ENCODE measurements at regions not wholly inside any gene's neighbourhood (a gene's known extent, or its start where the extent isn't known, plus 50 kb on each side); places are given as distances from the start of the nearest gene placed in this dataset.

GRCh38 chr2:234669001-234669400, 172.1 kb upstream of the ARL4C start:
- Histone ChIP-seq H3K4me1 (ENCODE audit: control insufficient read depth, insufficient read depth, low read length) (no peaks in the 10 kb centered on the region), H3K27ac (ENCODE audit: low read length) (no peak overlapping the region), H3K9ac (ENCODE audit: low read length in 2 of 2) (no peak overlapping the region), H3K4me3 (ENCODE audit: low read length in 2 of 2) (no peak overlapping the region), H3K27me3 (ENCODE audit: control insufficient read depth in 1 of 2, insufficient read depth in 2 of 2, low read length in 2 of 2) (no peaks in the 10 kb centered on the region), H3K36me3 (ENCODE audit: control insufficient read depth in 2 of 2, insufficient read depth in 2 of 2, low read length in 2 of 2) (no peaks in the 10 kb centered on the region), H3K9me3 (ENCODE audit: control insufficient read depth in 2 of 2, low read length in 2 of 2) (peaks cover 3 to 4% of the 10 kb centered on the region in 2 donors)

- Histone ChIP-seq H3K27ac (ENCODE audit: low read length) (no peak overlapping the region), H3K27me3 (ENCODE audit: control insufficient read depth in 1 of 2, insufficient read depth in 2 of 2, low read length in 2 of 2) (no peaks in the 10 kb centered on the region), H3K9me3 (ENCODE audit: control insufficient read depth in 2 of 2, low read length in 2 of 2) (peaks cover 0 to 4% of the 10 kb centered on the region in 2 donors)
Observed at GRCh38 chr2:234666911-234667310, 170.0 kb upstream of the ARL4C start.

DNA sequence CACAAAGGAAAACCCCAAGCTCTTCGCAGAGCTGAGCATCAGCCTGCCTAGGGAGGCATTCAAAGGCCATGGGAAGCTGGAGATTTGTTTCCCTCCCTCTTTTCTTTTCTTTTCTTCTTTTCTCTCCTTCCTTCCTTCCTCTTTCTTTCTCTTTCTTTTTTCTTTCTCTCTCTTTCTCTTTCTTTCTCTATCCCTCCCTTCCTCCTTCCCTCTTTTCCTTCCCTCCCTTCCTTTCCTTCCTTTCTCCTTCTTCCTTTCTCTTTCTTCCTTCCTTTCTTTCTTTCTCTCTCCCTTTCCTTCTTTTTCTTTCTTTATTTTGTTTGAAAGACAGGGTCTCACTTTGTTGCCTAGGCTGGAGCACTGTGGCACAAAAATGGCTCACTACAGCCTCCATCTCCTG, 168.4 kb upstream of the ARL4C start:
- no peak overlapping the region for H3K27ac ChIP-seq (ENCODE audit: low read length)
- no peak overlapping the region for H3K9ac ChIP-seq (ENCODE audit: low read length in 2 of 2)
- H3K9me3 ChIP-seq (ENCODE audit: control insufficient read depth in 2 of 2, low read length in 2 of 2), result peaks cover 0 to 4% of the 10 kb centered on the region in 2 donors
- H3K27me3 ChIP-seq (ENCODE audit: control insufficient read depth in 1 of 2, insufficient read depth in 2 of 2, low read length in 2 of 2), result no peaks in the 10 kb centered on the region
- H3K4me3 ChIP-seq (ENCODE audit: low read length in 2 of 2), result no peak overlapping the region
- no peaks in the 10 kb centered on the region for H3K4me1 ChIP-seq (ENCODE audit: control insufficient read depth, insufficient read depth, low read length)
- no peaks in the 10 kb centered on the region for H3K36me3 ChIP-seq (ENCODE audit: control insufficient read depth in 2 of 2, insufficient read depth in 2 of 2, low read length in 2 of 2)

More at GRCh38 chr2:234666911-234667310, 170.0 kb upstream of the ARL4C start:
- Histone ChIP-seq H3K4me1 (ENCODE audit: control insufficient read depth, insufficient read depth, low read length) (no peaks in the 10 kb centered on the region), H3K9ac (ENCODE audit: low read length in 2 of 2) (no peak overlapping the region), H3K4me3 (ENCODE audit: low read length in 2 of 2) (no peak overlapping the region), H3K36me3 (ENCODE audit: control insufficient read depth in 2 of 2, insufficient read depth in 2 of 2, low read length in 2 of 2) (no peaks in the 10 kb centered on the region)

DNA sequence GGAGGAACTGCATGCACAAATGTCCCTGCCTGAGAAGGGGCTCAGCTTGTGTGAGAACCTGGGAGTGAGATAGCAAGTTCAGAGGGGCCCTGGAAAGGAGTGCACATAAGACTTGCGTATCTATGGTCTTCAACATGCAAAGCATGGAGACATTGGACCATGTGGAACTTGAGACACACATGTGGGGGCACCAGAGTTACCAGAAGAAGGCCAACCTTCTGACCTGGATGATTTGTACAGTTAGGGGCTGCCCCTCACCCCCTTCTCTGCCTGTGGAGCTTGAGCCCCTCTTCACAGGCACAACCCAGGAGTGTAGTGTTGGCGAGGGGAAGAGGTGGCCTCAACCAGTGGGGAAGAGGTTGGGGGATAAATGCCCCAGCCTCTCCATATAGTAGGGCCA, 165.0 kb upstream of the ARL4C start:
- H3K9ac ChIP-seq (ENCODE audit: low read length in 2 of 2), result no peak overlapping the region
- H3K4me3 ChIP-seq (ENCODE audit: low read length in 2 of 2), result no peak overlapping the region
- H3K27me3 ChIP-seq (ENCODE audit: control insufficient read depth in 1 of 2, insufficient read depth in 2 of 2, low read length in 2 of 2), result no peaks in the 10 kb centered on the region
- H3K36me3 ChIP-seq (ENCODE audit: control insufficient read depth in 2 of 2, insufficient read depth in 2 of 2, low read length in 2 of 2), result no peaks in the 10 kb centered on the region
- H3K4me1 ChIP-seq (ENCODE audit: control insufficient read depth, insufficient read depth, low read length), result no peaks in the 10 kb centered on the region
- peaks cover 0 to 7% of the 10 kb centered on the region in 2 donors for H3K9me3 ChIP-seq (ENCODE audit: control insufficient read depth in 2 of 2, low read length in 2 of 2)
- H3K27ac ChIP-seq (ENCODE audit: low read length), result no peak overlapping the region

DNA sequence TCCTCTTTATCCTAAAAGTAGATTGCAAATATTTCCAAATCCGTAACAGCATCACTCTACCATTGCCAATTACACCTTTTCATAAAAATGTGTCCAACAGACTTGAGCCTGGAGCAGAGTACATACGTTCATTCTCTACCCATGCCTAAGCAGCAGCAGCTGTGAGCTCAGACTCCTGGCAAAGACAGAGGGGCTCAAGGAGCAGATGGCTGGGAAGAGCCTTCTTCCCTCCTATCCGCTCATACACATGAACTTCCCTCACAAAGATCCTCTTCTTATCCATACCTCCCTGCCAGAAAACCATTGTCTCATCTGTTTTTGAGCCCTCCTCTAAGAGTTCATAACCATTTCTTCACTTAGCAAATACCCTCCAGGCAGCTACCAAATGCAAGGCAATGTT, 164.3 kb upstream of the ARL4C start:
- H3K4me1 ChIP-seq (ENCODE audit: control insufficient read depth, insufficient read depth, low read length), result no peaks in the 10 kb centered on the region
- H3K27me3 ChIP-seq (ENCODE audit: control insufficient read depth in 1 of 2, insufficient read depth in 2 of 2, low read length in 2 of 2), result no peaks in the 10 kb centered on the region
- H3K36me3 ChIP-seq (ENCODE audit: control insufficient read depth in 2 of 2, insufficient read depth in 2 of 2, low read length in 2 of 2), result no peaks in the 10 kb centered on the region
- H3K4me3 ChIP-seq (ENCODE audit: low read length in 2 of 2), result no peak overlapping the region
- H3K27ac ChIP-seq (ENCODE audit: low read length), result no peak overlapping the region
- peaks cover 0 to 7% of the 10 kb centered on the region in 2 donors for H3K9me3 ChIP-seq (ENCODE audit: control insufficient read depth in 2 of 2, low read length in 2 of 2)
- no peak overlapping the region for H3K9ac ChIP-seq (ENCODE audit: low read length in 2 of 2)

- H3K27me3 ChIP-seq (ENCODE audit: control insufficient read depth in 1 of 2, insufficient read depth in 2 of 2, low read length in 2 of 2), result no peaks in the 10 kb centered on the region
- H3K9ac ChIP-seq (ENCODE audit: low read length in 2 of 2), result no peak overlapping the region
- no peak overlapping the region for H3K4me3 ChIP-seq (ENCODE audit: low read length in 2 of 2)
- no peaks in the 10 kb centered on the region for H3K4me1 ChIP-seq (ENCODE audit: control insufficient read depth, insufficient read depth, low read length)
- no peak overlapping the region for H3K27ac ChIP-seq (ENCODE audit: low read length)
- H3K9me3 ChIP-seq (ENCODE audit: control insufficient read depth in 2 of 2, low read length in 2 of 2), result peaks cover 0 to 3% of the 10 kb centered on the region in 2 donors
- H3K36me3 ChIP-seq (ENCODE audit: control insufficient read depth in 2 of 2, insufficient read depth in 2 of 2, low read length in 2 of 2), result no peaks in the 10 kb centered on the region
Observed at GRCh38 chr2:234655706-234656105, 158.8 kb upstream of the ARL4C start.

- H3K36me3 ChIP-seq (ENCODE audit: control insufficient read depth in 2 of 2, insufficient read depth in 2 of 2, low read length in 2 of 2), result no peaks in the 10 kb centered on the region
- H3K27me3 ChIP-seq (ENCODE audit: control insufficient read depth in 1 of 2, insufficient read depth in 2 of 2, low read length in 2 of 2), result no peaks in the 10 kb centered on the region
- no peak overlapping the region for H3K9ac ChIP-seq (ENCODE audit: low read length in 2 of 2)
- H3K27ac ChIP-seq (ENCODE audit: low read length), result no peak overlapping the region
- H3K4me3 ChIP-seq (ENCODE audit: low read length in 2 of 2), result no peak overlapping the region
- no peaks in the 10 kb centered on the region for H3K4me1 ChIP-seq (ENCODE audit: control insufficient read depth, insufficient read depth, low read length)
- H3K9me3 ChIP-seq (ENCODE audit: control insufficient read depth in 2 of 2, low read length in 2 of 2), result no peaks in the 10 kb centered on the region
Observed at GRCh38 chr2:234650911-234651310, 154.0 kb upstream of the ARL4C start.

GRCh38 chr2:234649951-234650350, 153.1 kb upstream of the ARL4C start:
- no peak overlapping the region for H3K27ac ChIP-seq (ENCODE audit: low read length)
- H3K4me3 ChIP-seq (ENCODE audit: low read length in 2 of 2), result no peak overlapping the region
- no peaks in the 10 kb centered on the region for H3K9me3 ChIP-seq (ENCODE audit: control insufficient read depth in 2 of 2, low read length in 2 of 2)
- no peaks in the 10 kb centered on the region for H3K27me3 ChIP-seq (ENCODE audit: control insufficient read depth in 1 of 2, insufficient read depth in 2 of 2, low read length in 2 of 2)
- no peaks in the 10 kb centered on the region for H3K4me1 ChIP-seq (ENCODE audit: control insufficient read depth, insufficient read depth, low read length)
- no peak overlapping the region for H3K9ac ChIP-seq (ENCODE audit: low read length in 2 of 2)
- no peaks in the 10 kb centered on the region for H3K36me3 ChIP-seq (ENCODE audit: control insufficient read depth in 2 of 2, insufficient read depth in 2 of 2, low read length in 2 of 2)

DNA sequence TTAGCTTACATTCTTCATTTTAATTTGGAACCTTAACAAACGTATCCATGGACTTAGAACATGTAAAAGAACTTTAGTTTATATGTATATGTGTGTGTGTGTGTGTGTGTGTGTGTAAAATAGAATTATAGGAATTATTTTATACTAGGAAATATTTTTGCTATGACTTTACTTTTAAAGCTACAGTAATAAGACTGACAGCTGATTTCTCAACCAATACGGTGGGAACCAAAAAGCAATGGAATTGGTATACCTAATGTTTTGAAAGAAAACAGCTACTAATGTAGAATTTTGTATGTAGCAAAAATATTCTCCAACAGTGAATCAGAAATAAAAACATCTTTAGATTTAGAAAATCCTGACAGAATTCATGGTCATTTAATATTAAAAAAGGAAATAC, 146.5 kb upstream of the ARL4C start:
- Histone ChIP-seq H3K27me3 (ENCODE audit: control insufficient read depth in 1 of 2, insufficient read depth in 2 of 2, low read length in 2 of 2) (no peaks in the 10 kb centered on the region), H3K9me3 (ENCODE audit: control insufficient read depth in 2 of 2, low read length in 2 of 2) (no peaks in the 10 kb centered on the region), H3K27ac (ENCODE audit: low read length) (no peak overlapping the region), H3K36me3 (ENCODE audit: control insufficient read depth in 2 of 2, insufficient read depth in 2 of 2, low read length in 2 of 2) (no peaks in the 10 kb centered on the region), H3K9ac (ENCODE audit: low read length in 2 of 2) (no peak overlapping the region), H3K4me1 (ENCODE audit: control insufficient read depth, insufficient read depth, low read length) (no peaks in the 10 kb centered on the region), H3K4me3 (ENCODE audit: low read length in 2 of 2) (no peak overlapping the region)

GRCh38 chr2:234641086-234641485, 144.2 kb upstream of the ARL4C start:
- no peak overlapping the region for H3K9ac ChIP-seq (ENCODE audit: low read length in 2 of 2)

GRCh38 chr2:234640657-234641056, 143.8 kb upstream of the ARL4C start:
- H3K9me3 ChIP-seq (ENCODE audit: control insufficient read depth in 2 of 2, low read length in 2 of 2), result no peaks in the 10 kb centered on the region
- H3K36me3 ChIP-seq (ENCODE audit: control insufficient read depth in 2 of 2, insufficient read depth in 2 of 2, low read length in 2 of 2), result no peaks in the 10 kb centered on the region
- no peaks in the 10 kb centered on the region for H3K4me1 ChIP-seq (ENCODE audit: control insufficient read depth, insufficient read depth, low read length)
- no peak overlapping the region for H3K9ac ChIP-seq (ENCODE audit: low read length in 2 of 2)
- no peaks in the 10 kb centered on the region for H3K27me3 ChIP-seq (ENCODE audit: control insufficient read depth in 1 of 2, insufficient read depth in 2 of 2, low read length in 2 of 2)
- H3K4me3 ChIP-seq (ENCODE audit: low read length in 2 of 2), result no peak overlapping the region
- no peak overlapping the region for H3K27ac ChIP-seq (ENCODE audit: low read length)

More at GRCh38 chr2:234641086-234641485, 144.2 kb upstream of the ARL4C start:
- no peaks in the 10 kb centered on the region for H3K4me1 ChIP-seq (ENCODE audit: control insufficient read depth, insufficient read depth, low read length)
- H3K4me3 ChIP-seq (ENCODE audit: low read length in 2 of 2), result no peak overlapping the region
- H3K9me3 ChIP-seq (ENCODE audit: control insufficient read depth in 2 of 2, low read length in 2 of 2), result no peaks in the 10 kb centered on the region
- no peaks in the 10 kb centered on the region for H3K36me3 ChIP-seq (ENCODE audit: control insufficient read depth in 2 of 2, insufficient read depth in 2 of 2, low read length in 2 of 2)
- no peaks in the 10 kb centered on the region for H3K27me3 ChIP-seq (ENCODE audit: control insufficient read depth in 1 of 2, insufficient read depth in 2 of 2, low read length in 2 of 2)
- H3K27ac ChIP-seq (ENCODE audit: low read length), result no peak overlapping the region

Data from stomach smooth muscle (tissue), 2 donors.